Hepatic stellate cell (primary cell): ENCODE measurements at regions not wholly inside any gene's neighbourhood (a gene's known extent, or its start where the extent isn't known, plus 50 kb on each side); places are given as distances from the start of the nearest gene placed in this dataset.
"Not testable (repeated sequence)": the region's sequence is repeated elsewhere in the genome, so short reads cannot be mapped to it uniquely, and the experiment has no call there.

ENCODE experiments used
- DNase-seq: peaks from one replicate; pipeline ENCODE4 v3.0.0; 2011; ENCODE audit warnings: low spot score

GRCh38 chr18:26650310-26651268 lies 102.2 kb upstream of the KCTD1 start:
- DNase-seq, result no peak

GRCh38 chr18:26649193-26649543 lies 100.8 kb upstream of the KCTD1 start:
- no peak for DNase-seq

GRCh38 chr18:26648509-26649192 lies 100.3 kb upstream of the KCTD1 start:
- DNase-seq, result no peak

- DNase-seq, result no peak
Observed at GRCh38 chr18:26646901-26647300, 98.5 kb upstream of the KCTD1 start.

GRCh38 chr18:26642440-26643348 lies 94.3 kb upstream of the KCTD1 start:
- no peak for DNase-seq

GRCh38 chr18:26640541-26640940 lies 92.2 kb upstream of the KCTD1 start:
- DNase-seq, result no peak

GRCh38 chr18:26639149-26639548 lies 90.8 kb upstream of the KCTD1 start:
- no peak for DNase-seq

GRCh38 chr18:26637983-26638382 lies 89.6 kb upstream of the KCTD1 start:
- no peak for DNase-seq

- DNase-seq, result no peak
Observed at GRCh38 chr18:26637324-26637723, 89.0 kb upstream of the KCTD1 start.

- DNase-seq, result no peak
Observed at GRCh38 chr18:26635466-26635865, 87.1 kb upstream of the KCTD1 start.

GRCh38 chr18:26634631-26635030 lies 86.3 kb upstream of the KCTD1 start:
- no peak for DNase-seq

- no peak for DNase-seq
Observed at GRCh38 chr18:26631135-26631534, 82.8 kb upstream of the KCTD1 start.

- DNase-seq, result no peak
Observed at GRCh38 chr18:26630596-26630995, 82.2 kb upstream of the KCTD1 start.

- DNase-seq, result no peak
Observed at GRCh38 chr18:26628017-26628416, 79.7 kb upstream of the KCTD1 start.

- DNase-seq, result no peak
Observed at GRCh38 chr18:26624443-26624842, 76.1 kb upstream of the KCTD1 start.

- not testable (repeated sequence) for DNase-seq
Observed at GRCh38 chr18:26623314-26623713, 75.0 kb upstream of the KCTD1 start.

GRCh38 chr18:26621161-26622026 lies 73.0 kb upstream of the KCTD1 start:
- peak; percentile 34 for DNase-seq

- DNase-seq, result no peak
Observed at GRCh38 chr18:26619350-26619749, 71.0 kb upstream of the KCTD1 start.

GRCh38 chr18:26618135-26618534 lies 69.8 kb upstream of the KCTD1 start:
- DNase-seq, result no peak

- peak; percentile 70 for DNase-seq
Observed at GRCh38 chr18:26617151-26617554, 68.8 kb upstream of the KCTD1 start.

GRCh38 chr18:26614374-26614773 lies 66.0 kb upstream of the KCTD1 start:
- DNase-seq, result no peak
